Liver (tissue), 3 donors: ENCODE measurements at regions not wholly inside any gene's neighbourhood (a gene's known extent, or its start where the extent isn't known, plus 50 kb on each side); places are given as distances from the start of the nearest gene placed in this dataset.

Source experiments
- CTCF ChIP-seq: fragments of 150-350 bp; IDR thresholded peaks from 2 replicates; pipeline ENCODE4 v1.5.1; 2017; ENCODE audit warnings: improper control_type of control experiment, low read depth, low read length; ENCODE audit not compliant: missing input control
- JUND ChIP-seq, 2 donors: IDR thresholded peaks; 2 replicates each; pipeline ENCODE4 v1.6.1; 2016; ENCODE audit warnings: antibody characterized with exemption in 2 of 2
- SP1 ChIP-seq: IDR thresholded peaks from 2 replicates; pipeline ENCODE4 v1.6.1; 2018; ENCODE audit warnings: antibody characterized with exemption, mild to moderate bottlenecking
- donor health status: healthy.
- donor health status: healthy.

GRCh38 chr5:141769671-141770070, 87.6 kb upstream of the ARAP3 start:
- TF ChIP-seq JUND (IDR thresholded peaks at IDR 0.05): no peak
- TF ChIP-seq CTCF: no peak
- no peak for TF ChIP-seq SP1
